ENCODE measurements at regions not wholly inside any gene's neighbourhood (a gene's known extent, or its start where the extent isn't known, plus 50 kb on each side); places are given as distances from the start of the nearest gene placed in this dataset.

DNA sequence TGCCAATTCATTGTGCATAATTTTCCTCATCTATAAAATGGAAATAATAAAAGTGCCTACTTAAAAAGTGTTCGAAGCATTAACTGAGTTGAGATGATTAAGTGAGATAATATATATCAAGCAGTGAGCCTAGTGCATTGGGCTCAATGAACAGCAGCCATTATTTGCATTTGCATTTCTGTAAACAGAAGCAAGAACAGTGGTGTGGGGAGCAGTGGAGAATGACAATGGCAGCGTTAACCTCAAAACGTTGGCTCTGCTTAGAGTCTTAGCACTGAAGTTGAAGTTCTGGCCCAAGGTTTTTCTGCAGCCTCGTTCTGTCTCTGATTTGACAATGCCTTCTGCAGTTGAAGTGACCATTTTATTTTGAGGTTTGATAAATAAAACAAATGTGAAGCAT, 466.3 kb upstream of the ONECUT1 start:
- H3K4me1 Mint-ChIP-seq (ENCODE audit: low read depth) = no peaks in the 10 kb centered on the region
- H3K4me3 Mint-ChIP-seq (ENCODE audit: low read depth) = no peak overlapping the region
- no peaks in the 10 kb centered on the region for H3K27me3 Mint-ChIP-seq (ENCODE audit: low read depth)

DNA sequence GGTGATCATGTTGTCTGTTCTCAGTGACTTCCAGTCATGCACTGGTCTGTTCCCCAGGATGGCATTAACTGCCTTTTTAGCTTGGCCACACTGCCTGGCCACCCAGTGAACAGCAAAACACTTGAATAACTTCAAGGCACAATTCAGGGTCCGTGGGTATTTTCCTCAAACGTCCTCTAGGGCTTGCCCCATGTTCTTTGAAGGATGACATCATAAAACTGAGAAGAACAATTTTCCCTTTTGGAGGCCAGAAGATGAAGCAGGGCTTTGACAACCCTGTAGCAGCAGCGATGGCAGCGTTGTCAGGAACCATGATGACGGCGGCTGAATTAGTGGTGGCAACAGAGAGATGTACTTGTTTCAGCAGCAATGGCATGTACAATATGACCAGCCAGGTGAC, 465.9 kb upstream of the ONECUT1 start:
- intact Hi-C loops (cut with micrococcal nuclease) = no loop called here
- Mint-ChIP-seq H3K4me1 (ENCODE audit: low read depth) (no peaks in the 10 kb centered on the region), H3K27me3 (ENCODE audit: low read depth) (no peaks in the 10 kb centered on the region), H3K27ac (no peak overlapping the region), H3K4me3 (ENCODE audit: low read depth) (no peak overlapping the region), H3K9me3 (no peaks in the 10 kb centered on the region), H3K36me3 (ENCODE audit: low read depth) (no peaks in the 10 kb centered on the region)
- DNase-seq (ENCODE audit: low spot score) = no peak

More for the DNA sequence above, 466.3 kb upstream of the ONECUT1 start:
- intact Hi-C loops (cut with micrococcal nuclease) = no loop called here
- H3K27ac Mint-ChIP-seq = no peak overlapping the region
- no peaks in the 10 kb centered on the region for H3K36me3 Mint-ChIP-seq (ENCODE audit: low read depth)
- H3K9me3 Mint-ChIP-seq = no peaks in the 10 kb centered on the region
- no peak for DNase-seq (ENCODE audit: low spot score)

DNA sequence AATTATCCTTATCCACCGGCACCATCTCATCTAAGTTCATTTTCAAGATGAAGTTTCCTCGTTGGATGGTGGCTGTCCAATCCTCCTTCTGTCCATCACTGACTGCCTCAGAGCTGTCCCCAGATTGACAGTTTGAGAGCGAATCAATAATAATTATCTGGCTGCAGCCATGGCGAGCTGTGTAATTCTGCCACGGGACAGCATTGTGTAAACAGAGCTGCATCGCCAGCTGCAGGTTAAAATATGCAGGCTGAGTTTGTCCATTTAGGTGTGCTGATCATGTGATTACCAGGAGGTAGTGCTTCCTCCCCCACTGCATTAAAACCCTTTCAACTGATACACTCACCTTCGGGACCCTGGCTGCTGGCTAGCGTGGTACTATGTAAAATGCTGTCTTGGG, 461.9 kb upstream of the ONECUT1 start:
- no peak overlapping the region for H3K4me3 Mint-ChIP-seq (ENCODE audit: low read depth)
- no peak for DNase-seq (ENCODE audit: low spot score)
- H3K36me3 Mint-ChIP-seq (ENCODE audit: low read depth) = no peaks in the 10 kb centered on the region
- no peaks in the 10 kb centered on the region for H3K27me3 Mint-ChIP-seq (ENCODE audit: low read depth)
- no peaks in the 10 kb centered on the region for H3K4me1 Mint-ChIP-seq (ENCODE audit: low read depth)
- no peaks in the 10 kb centered on the region for H3K9me3 Mint-ChIP-seq
- H3K27ac Mint-ChIP-seq = no peak overlapping the region
- intact Hi-C loops (cut with micrococcal nuclease) = no loop called here

DNA sequence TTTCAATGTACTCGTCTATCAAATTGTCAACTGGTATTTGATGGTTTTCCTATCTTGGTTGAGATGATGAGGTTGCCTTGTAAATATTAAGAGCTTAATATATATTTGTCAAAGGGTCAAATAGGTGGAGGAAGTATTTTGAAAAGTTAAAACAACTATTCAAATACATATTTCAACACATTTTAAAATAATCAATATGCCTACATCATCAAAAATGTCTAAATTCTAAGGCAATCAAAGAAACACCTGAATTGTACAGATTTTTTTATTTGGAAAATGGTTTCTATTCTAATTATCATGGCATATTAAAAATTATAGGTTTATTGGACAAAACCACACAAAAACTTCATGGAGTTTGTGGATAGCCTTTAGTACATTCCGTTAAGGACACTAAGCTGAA, 461.4 kb upstream of the ONECUT1 start:
- no peak overlapping the region for H3K4me3 Mint-ChIP-seq (ENCODE audit: low read depth)
- no peaks in the 10 kb centered on the region for H3K4me1 Mint-ChIP-seq (ENCODE audit: low read depth)
- no peak overlapping the region for H3K27ac Mint-ChIP-seq
- H3K36me3 Mint-ChIP-seq (ENCODE audit: low read depth) = no peaks in the 10 kb centered on the region
- no peaks in the 10 kb centered on the region for H3K27me3 Mint-ChIP-seq (ENCODE audit: low read depth)
- H3K9me3 Mint-ChIP-seq = no peaks in the 10 kb centered on the region
- intact Hi-C loops (cut with micrococcal nuclease) = no loop called here
- no peak for DNase-seq (ENCODE audit: low spot score)

DNA sequence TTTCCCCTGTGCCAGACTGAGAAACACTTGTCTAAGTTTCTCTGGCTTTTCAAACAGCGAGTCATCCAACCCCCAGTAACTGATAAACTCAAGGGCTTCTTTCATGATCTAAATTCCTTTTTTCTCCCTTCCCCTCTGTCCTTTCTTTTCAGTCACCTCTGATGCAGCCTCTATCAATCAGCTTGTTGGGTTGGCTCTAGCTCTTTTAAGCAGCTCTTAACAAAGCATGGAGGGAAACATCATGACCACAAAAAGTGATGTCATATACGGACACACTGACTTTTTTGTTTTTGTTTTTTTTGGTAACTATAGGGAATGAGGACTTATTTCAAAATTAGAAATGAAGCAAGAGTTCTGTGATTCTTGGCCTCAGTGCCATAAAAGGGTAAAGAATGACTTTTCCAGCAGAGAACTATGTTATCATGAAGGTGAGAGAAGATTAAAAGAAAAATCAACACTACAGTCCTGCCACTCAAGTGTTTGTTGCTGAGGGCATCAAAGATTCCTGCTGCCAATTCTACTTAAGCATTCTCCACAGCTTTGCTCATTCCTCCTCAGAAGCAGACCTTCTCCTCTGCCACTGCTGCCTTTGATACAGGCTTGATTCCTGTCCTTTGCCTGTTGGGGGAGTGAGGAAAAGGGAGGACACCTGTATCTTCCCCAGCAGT, 457.0 kb upstream of the ONECUT1 start:
- H3K36me3 Mint-ChIP-seq (ENCODE audit: low read depth) = no peaks in the 10 kb centered on the region
- no peak for DNase-seq (ENCODE audit: low spot score)
- H3K27me3 Mint-ChIP-seq (ENCODE audit: low read depth) = no peaks in the 10 kb centered on the region
- H3K4me3 Mint-ChIP-seq (ENCODE audit: low read depth) = no peak overlapping the region
- H3K27ac Mint-ChIP-seq = no peak overlapping the region
- H3K9me3 Mint-ChIP-seq = no peaks in the 10 kb centered on the region
- intact Hi-C loops (cut with micrococcal nuclease) = no loop called here
- no peaks in the 10 kb centered on the region for H3K4me1 Mint-ChIP-seq (ENCODE audit: low read depth)

DNA sequence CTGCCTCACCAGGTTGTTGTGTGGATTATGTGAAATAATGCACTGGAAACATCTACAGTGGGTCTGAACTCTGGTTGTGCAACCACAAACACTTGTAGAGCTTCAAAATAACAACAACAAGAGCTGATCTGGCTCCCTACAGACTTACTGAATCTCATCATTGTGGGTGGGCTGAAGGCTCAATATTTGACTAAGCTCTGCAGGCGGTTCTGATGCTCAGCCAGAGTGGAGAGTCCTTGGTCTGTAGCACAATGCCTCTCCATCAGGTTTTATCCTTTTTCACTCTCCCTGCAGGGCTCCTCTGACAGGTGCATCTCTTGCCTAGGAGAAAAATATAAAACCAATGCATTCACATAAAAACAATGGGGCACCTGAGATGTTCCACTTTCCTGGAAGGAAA, 456.3 kb upstream of the ONECUT1 start:
- intact Hi-C loops (cut with micrococcal nuclease) = no loop called here
- H3K36me3 Mint-ChIP-seq (ENCODE audit: low read depth) = no peaks in the 10 kb centered on the region
- H3K9me3 Mint-ChIP-seq = no peaks in the 10 kb centered on the region
- H3K27ac Mint-ChIP-seq = no peak overlapping the region
- H3K4me1 Mint-ChIP-seq (ENCODE audit: low read depth) = no peaks in the 10 kb centered on the region
- no peak overlapping the region for H3K4me3 Mint-ChIP-seq (ENCODE audit: low read depth)
- no peak for DNase-seq (ENCODE audit: low spot score)
- no peaks in the 10 kb centered on the region for H3K27me3 Mint-ChIP-seq (ENCODE audit: low read depth)

DNA sequence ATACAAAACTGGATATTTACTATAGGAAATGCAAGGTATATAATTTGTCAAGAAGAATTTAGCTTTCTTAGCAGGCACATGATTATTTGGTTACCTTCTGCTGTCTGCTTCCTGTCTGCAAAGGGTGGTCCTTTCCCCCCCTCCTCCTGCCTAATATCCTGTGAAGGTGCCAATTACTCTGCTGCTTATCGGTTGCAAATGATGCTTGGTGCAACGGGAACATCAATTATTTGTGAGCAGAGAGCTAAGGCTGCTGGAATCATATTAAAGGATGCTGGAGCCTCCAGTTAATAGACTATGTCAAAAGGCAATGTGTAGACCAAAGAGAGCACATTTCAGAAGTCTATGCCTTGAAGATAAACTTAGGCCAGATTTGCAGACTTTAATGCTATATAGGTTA, 443.7 kb upstream of the ONECUT1 start:
- Mint-ChIP-seq H3K27me3 (ENCODE audit: low read depth) (no peaks in the 10 kb centered on the region), H3K27ac (no peak overlapping the region), H3K9me3 (no peaks in the 10 kb centered on the region), H3K4me1 (ENCODE audit: low read depth) (no peaks in the 10 kb centered on the region), H3K36me3 (ENCODE audit: low read depth) (no peaks in the 10 kb centered on the region), H3K4me3 (ENCODE audit: low read depth) (no peak overlapping the region)
- no peak for DNase-seq (ENCODE audit: low spot score)
- intact Hi-C loops (cut with micrococcal nuclease) = no loop called here

DNA sequence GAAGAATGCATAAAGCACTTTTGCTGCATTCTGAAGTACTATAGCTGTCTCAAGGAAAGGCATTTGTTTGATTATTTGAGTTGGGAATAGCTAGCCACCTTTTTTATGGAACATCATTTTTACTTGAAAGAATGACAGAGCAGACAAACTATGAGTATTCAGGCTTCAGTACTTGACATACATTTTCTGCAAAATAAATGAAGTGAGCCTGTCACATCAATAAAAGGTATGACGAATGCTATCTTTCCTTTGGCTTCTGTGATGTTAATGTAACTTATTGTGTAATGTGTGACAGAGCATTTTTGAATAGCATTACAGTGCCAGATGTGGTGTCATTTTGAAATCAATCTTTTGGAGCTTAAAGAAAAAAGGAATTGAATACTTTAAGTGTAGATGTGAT, 440.3 kb upstream of the ONECUT1 start:
- H3K9me3 Mint-ChIP-seq = no peaks in the 10 kb centered on the region
- no peaks in the 10 kb centered on the region for H3K36me3 Mint-ChIP-seq (ENCODE audit: low read depth)
- H3K27ac Mint-ChIP-seq = no peak overlapping the region
- no peak overlapping the region for H3K4me3 Mint-ChIP-seq (ENCODE audit: low read depth)
- H3K27me3 Mint-ChIP-seq (ENCODE audit: low read depth) = no peaks in the 10 kb centered on the region
- H3K4me1 Mint-ChIP-seq (ENCODE audit: low read depth) = no peaks in the 10 kb centered on the region
- intact Hi-C loops (cut with micrococcal nuclease) = no loop called here
- DNase-seq (ENCODE audit: low spot score) = no peak

DNA sequence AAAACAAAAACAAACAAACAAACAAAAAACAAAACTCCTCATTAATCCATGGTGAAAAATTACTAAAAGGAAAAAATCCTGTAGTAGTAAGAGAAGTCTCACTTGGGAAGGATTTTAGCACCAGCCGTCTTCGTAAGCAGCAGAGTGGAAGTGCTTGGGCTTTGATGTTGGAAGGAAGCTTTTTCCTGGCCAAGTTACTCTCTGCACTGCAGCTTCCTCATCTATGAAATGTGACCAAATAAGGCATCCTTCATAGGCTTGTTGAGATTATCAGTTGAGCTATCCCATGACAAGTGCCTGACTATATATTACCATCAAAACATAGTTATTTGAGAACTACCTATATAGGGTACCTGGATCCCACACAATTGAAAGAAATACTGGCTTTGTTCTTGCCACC, 436.4 kb upstream of the ONECUT1 start:
- Mint-ChIP-seq H3K27me3 (ENCODE audit: low read depth) (no peaks in the 10 kb centered on the region), H3K27ac (no peak overlapping the region)
- intact Hi-C loops (cut with micrococcal nuclease) = no loop called here

DNA sequence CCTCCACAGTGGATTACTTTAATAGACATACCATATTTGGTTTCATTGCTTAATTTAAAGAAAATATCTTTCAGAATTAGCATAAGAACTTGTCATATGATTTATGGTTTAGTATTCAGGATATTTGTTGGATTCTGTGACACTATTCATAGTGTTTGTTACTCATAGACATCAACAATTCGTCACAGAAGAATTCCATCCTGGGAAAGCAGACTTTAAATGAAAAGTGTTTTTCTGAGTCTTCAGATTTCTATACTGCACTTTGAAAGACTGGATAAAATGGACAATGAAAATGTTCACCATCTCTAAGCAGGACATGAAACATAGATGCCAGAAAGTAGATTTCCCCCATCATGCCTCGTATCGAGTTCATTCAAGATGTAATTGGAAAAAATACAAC, 435.6 kb upstream of the ONECUT1 start:
- intact Hi-C loops (cut with micrococcal nuclease) = no loop called here
- H3K4me3 Mint-ChIP-seq (ENCODE audit: low read depth) = no peak overlapping the region
- DNase-seq (ENCODE audit: low spot score) = no peak
- no peaks in the 10 kb centered on the region for H3K9me3 Mint-ChIP-seq
- H3K4me1 Mint-ChIP-seq (ENCODE audit: low read depth) = no peaks in the 10 kb centered on the region
- no peaks in the 10 kb centered on the region for H3K36me3 Mint-ChIP-seq (ENCODE audit: low read depth)
- no peak overlapping the region for H3K27ac Mint-ChIP-seq
- no peaks in the 10 kb centered on the region for H3K27me3 Mint-ChIP-seq (ENCODE audit: low read depth)

More for the DNA sequence above, 436.4 kb upstream of the ONECUT1 start:
- no peak for DNase-seq (ENCODE audit: low spot score)
- no peak overlapping the region for H3K4me3 Mint-ChIP-seq (ENCODE audit: low read depth)
- no peaks in the 10 kb centered on the region for H3K9me3 Mint-ChIP-seq
- no peaks in the 10 kb centered on the region for H3K36me3 Mint-ChIP-seq (ENCODE audit: low read depth)
- no peaks in the 10 kb centered on the region for H3K4me1 Mint-ChIP-seq (ENCODE audit: low read depth)

DNA sequence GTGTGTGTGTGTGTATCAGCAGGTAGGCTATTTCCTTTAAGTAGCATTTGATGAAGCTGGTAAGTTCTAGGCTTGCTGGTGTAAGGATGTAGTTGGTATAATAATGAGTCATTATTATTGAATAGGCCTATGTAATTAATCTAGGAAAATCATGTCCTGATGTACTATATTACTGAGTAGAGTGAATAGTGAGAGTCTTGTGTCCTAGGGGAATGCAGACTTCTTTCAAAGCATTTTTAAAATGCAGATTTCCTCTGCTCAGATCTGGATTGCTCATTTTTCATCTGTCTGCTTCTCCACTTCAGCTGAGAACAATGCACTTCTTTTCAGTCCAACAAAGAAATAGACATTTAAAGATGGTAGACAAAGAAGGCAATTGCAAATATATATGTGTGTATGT, 434.2 kb upstream of the ONECUT1 start:
- Mint-ChIP-seq H3K27ac (no peak overlapping the region), H3K27me3 (ENCODE audit: low read depth) (no peaks in the 10 kb centered on the region), H3K4me3 (ENCODE audit: low read depth) (no peak overlapping the region), H3K4me1 (ENCODE audit: low read depth) (no peaks in the 10 kb centered on the region), H3K36me3 (ENCODE audit: low read depth) (no peaks in the 10 kb centered on the region), H3K9me3 (no peaks in the 10 kb centered on the region)
- DNase-seq (ENCODE audit: low spot score) = no peak
- intact Hi-C loops (cut with micrococcal nuclease) = no loop called here

DNA sequence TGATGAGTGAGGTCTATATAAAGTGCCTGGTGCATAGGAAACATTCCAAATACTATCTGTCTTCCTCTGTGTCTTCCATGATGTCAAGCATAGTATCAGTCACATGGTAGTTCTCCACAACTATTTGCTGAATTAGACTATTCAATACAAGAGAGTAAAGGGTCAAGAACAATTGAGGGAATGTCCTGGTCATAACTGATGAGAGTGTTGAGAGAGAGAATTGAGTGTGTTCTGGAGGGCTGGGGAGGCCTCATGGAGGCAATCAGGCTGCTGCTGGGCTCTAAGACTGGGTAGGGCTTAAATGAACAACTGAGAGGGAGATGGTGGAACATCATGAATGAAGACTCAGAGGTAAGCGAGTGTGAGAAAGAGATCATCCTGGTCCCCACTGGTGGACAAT, 433.7 kb upstream of the ONECUT1 start:
- Mint-ChIP-seq H3K27ac (no peak overlapping the region), H3K4me1 (ENCODE audit: low read depth) (no peaks in the 10 kb centered on the region), H3K36me3 (ENCODE audit: low read depth) (no peaks in the 10 kb centered on the region), H3K9me3 (no peaks in the 10 kb centered on the region), H3K27me3 (ENCODE audit: low read depth) (no peaks in the 10 kb centered on the region), H3K4me3 (ENCODE audit: low read depth) (no peak overlapping the region)
- DNase-seq (ENCODE audit: low spot score) = no peak
- intact Hi-C loops (cut with micrococcal nuclease) = no loop called here

DNA sequence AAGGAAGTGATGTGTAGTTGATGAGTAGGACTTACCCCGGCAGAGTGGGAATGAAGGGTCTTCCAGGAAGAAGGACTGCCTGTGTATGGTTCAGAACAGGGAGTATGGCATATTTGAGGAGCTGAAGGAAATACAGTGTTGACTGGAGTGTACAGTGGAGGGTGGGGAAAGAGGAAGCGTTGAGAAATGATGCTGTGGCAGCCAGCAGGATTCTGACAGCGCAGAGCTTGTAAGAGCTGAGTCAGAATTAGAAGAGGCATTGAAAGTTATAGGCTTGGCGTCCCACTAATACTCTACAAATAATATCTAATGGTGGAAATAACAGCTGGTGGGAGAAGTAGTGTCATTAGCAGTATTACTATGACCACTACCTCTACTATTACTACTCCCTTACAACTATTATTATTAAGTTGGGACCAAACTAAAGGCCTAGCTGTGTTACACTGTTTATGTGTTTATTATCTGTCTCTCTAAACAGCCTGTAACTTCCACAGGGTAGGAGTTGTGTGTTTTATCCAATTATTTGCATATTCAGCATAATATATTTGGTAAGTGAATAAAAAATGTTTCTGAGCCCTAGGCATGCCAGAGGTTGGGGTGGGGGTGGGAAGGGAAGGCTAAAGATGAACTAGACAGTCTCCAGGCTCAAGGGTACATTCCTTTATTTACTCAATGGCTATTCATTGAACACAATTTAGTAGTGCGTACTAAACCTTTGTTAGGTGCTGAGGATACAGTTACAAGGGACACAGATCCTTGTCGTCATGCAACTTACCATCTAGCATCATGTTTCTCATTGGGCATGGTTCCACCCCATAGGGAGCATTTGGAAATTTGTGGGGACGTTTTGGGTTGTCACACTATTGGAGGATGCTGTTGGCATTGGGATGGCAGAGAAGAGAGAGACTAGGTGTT, 428.8 kb upstream of the ONECUT1 start:
- intact Hi-C loops (cut with micrococcal nuclease) = no loop called here
- Mint-ChIP-seq H3K9me3 (no peaks in the 10 kb centered on the region), H3K36me3 (ENCODE audit: low read depth) (no peaks in the 10 kb centered on the region), H3K4me1 (ENCODE audit: low read depth) (no peaks in the 10 kb centered on the region), H3K27ac (no peak overlapping the region), H3K27me3 (ENCODE audit: low read depth) (no peaks in the 10 kb centered on the region), H3K4me3 (ENCODE audit: low read depth) (no peak overlapping the region)
- DNase-seq (ENCODE audit: low spot score) = no peak
